MM.1S (cell line): ENCODE measurements at regions not wholly inside any gene's neighbourhood (a gene's known extent, or its start where the extent isn't known, plus 50 kb on each side); places are given as distances from the start of the nearest gene placed in this dataset.

Experiments used
- CTCF ChIP-seq: fragments of 300-600 bp; sonication (generic); IDR thresholded peaks from 2 replicates; pipeline ENCODE4 v1.5.1; 2016; ENCODE audit warnings: antibody characterized with exemption, low read length, mixed read lengths
- EZH2 ChIP-seq: fragments of 300-600 bp; sonication (generic); optimal IDR thresholded peaks from 2 replicates; pipeline ENCODE3; 2017; ENCODE audit warnings: low read depth, mild to moderate bottlenecking, antibody characterized with exemption, low read length, mixed read lengths

- TF ChIP-seq CTCF (no peak), EZH2 (no peak)
Observed at GRCh38 chr4:175436196-175436595, 375.9 kb downstream of the GPM6A start.
